Activated CD4-positive, CD25-positive, alpha-beta regulatory T cell treated with anti-CD3 and anti-CD28 coated beads, Interleukin-2, amount 50 U/mL, for 16 hours (primary cell): ENCODE measurements at regions not wholly inside any gene's neighbourhood (a gene's known extent, or its start where the extent isn't known, plus 50 kb on each side); places are given as distances from the start of the nearest gene placed in this dataset.

Source experiments
- DNase-seq: peaks from one replicate; pipeline ENCODE4 v3.0.0-alpha.2; 2020; ENCODE audit warnings: low read depth, low spot score

DNA sequence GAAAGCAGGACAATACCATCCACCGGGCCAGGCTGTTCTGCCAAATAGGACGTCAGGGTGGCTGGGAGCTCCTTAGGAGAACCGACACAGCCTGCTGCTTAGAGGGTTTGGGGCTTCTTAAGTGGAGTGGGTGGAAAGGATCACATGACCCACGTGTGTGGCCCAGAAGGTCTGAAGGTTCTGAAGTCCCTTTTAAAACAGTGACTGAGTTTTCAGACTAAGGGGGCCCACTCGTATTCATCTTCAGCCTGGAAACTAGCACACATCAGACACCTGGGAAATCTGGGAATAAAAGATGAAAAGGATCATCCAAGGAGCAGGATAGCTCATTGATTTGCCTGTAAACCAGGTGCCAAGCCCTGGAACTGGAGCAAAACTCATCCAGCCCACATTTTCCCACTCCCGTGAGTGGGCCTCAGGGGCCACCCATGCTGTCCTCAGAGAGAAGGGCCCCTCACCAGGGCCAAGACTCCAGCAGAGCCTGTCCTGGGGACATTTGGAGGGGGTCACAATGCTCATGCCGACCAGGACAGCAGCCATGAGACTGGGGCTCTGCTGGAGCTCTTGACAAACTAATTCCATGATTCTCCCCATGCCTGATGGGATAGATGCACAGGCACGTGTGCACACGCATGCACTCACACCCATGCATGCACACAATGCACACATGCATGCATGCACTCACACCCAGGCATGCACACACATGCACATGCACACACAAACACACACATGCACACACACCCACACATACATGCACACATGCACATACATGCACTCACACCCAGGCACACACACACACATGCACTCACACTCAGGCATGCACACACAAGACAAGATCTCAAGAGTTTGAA lies 168.8 kb upstream of the PPP2R2D start:
- no peak for DNase-seq

- no peak for DNase-seq
These were observed 168.1 kb upstream of the PPP2R2D start for GRCh38 chr10:131732631-131733127.

- DNase-seq, result no peak
These were observed 167.2 kb upstream of the PPP2R2D start for GRCh38 chr10:131733596-131733995.

DNA sequence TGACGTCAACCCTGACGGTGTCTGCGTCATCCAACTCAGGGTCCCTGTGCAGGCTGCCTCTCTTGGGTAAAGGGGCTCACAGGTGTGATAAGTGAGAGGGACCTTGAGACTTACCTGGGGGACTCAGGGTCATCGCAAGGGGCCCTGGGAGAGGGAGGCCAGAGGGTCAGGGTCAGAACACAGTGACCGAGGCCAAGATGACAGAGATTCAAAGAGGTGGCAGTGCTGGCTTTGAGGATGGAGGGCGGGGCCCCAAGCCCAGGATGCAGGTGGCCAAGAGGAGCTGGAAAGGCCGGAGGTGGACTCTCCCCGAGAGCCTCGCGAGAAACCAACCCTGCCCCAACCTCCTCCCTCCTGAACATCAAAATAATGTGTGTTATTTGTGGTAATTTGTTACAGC lies 165.2 kb upstream of the PPP2R2D start:
- DNase-seq, result no peak

GRCh38 chr10:131736321-131736980 lies 164.4 kb upstream of the PPP2R2D start:
- no peak for DNase-seq

DNA sequence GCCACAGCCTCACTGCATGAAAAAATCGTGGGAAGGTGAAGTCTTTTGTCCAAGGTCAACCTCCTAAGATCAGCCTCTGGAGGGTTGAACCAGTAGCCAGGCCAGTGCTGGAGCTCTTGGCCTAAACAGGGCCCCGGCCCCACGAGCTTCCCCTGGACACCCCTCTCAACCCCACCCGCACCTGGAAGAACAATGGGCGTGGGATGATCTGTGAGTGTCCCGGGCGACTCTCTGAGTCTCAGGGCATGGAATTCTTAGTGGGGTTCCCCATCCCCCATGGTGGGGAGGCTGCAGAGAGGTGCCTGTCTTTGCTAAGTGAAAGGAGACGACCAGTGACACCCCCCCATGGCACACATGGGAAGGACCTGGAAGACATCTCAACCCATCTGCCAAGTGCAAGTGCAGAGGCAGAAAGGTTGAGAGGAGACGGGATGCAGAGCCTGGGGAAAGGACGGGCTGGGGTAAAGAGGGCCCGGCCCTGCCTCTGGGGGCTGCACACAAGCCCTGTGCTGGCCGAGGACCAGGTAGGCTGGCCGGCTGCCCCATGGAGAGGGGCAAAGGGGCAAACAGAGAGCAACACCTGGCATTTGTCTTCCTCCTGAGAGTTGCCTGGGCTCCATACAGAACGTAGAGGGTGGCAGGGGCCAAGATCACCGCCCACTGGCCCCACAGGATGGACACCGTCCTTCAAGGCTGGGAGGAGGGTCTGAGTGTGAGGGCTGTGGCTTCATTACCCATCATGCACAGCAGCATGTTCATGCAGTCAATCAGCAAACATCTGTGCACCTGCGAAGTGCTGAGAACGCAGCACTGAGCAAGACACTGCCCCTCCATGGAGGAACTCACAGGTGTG lies 163.0 kb upstream of the PPP2R2D start:
- DNase-seq, result no peak

- DNase-seq, result no peak
These were observed 162.4 kb upstream of the PPP2R2D start for GRCh38 chr10:131738396-131738735.

GRCh38 chr10:131739206-131739605 lies 161.6 kb upstream of the PPP2R2D start:
- DNase-seq, result no peak

DNA sequence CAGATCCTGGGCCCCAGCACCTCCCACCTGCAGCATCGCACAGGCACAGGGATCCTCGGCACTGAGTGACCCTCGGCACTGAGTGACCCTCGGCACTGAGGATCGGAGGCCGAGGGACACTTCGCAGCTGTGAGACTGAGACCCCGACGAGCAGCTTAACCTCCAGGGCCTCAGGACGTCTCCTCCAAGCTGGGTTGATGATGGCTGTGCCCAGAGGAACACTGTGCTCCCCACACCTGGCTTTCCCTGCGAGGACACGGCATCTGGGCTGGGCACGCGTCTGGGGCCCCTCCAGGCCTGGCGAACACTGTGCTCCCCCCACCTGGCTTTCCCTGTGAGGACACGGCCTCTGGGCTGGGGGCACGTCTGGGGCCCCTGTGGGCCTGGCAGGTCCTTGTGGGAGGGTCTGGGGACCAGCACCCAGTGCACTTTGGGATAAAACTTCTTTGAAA lies 158.3 kb upstream of the PPP2R2D start:
- DNase-seq, result no peak

DNA sequence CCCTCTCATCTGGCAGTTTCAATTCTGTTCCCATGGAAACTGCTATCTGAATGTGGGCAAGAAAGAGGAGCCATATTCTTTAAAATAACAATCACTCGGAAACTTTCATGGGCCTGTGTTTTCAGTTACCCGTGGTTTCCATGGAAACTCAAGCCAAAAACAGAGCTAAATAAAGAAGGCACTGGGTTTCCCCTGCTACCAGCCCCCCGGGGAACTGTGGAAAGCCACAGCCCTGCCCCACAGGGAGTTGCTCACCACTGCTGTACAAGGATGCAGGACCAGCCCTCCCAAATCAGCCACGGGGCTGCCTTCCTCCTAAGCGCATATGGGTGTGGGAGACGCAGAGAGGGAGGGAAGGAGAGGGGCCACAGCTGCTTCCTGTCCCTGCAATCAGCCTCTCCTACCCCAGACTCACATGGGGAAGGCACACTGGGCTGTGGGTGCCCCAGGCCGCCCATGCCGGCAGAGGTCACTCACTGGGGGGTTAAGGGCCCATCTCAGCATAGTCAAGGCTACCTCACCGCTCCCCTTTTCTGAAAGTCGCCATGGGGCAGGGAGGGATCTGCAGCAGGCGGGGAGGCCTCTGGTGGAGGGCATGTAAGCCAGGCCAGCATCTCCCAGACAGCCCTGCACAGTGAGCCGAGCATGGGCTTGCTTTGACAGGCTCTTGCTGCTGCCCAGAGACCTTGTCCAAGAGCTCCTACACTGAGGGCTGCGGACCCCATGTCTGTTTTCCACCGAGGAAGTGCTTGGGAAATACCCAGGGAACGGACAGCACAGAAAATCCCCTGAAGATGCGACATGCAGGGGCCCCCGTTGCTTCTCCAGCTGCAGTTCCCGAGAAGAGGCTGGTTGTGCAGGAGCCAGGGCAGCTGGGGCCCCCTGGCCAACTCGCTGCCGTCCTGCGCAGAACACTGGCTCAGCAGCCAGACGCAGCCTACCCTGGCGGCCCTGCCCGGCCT lies 157.3 kb upstream of the PPP2R2D start:
- no peak for DNase-seq

DNA sequence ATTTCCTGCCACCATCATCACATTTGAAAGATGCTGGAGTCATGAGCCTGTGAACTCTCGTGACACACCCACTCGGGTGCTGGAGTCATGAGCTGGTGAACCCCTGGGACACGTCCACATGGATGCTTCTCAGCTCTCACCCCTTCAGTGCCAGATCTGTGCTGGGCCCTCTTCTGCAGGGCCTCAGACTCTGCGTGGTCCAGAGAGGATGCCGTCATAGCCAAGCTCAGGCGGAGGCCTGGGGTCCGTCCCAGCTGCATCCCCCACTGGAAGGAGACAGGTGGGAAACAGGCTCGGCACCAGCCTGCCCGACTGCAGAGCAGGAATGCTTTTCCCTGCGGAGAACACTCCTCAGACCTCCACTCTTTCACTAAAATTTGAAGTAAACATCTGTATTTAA lies 156.5 kb upstream of the PPP2R2D start:
- DNase-seq, result no peak

GRCh38 chr10:131745591-131745990 lies 155.2 kb upstream of the PPP2R2D start:
- no peak for DNase-seq

DNA sequence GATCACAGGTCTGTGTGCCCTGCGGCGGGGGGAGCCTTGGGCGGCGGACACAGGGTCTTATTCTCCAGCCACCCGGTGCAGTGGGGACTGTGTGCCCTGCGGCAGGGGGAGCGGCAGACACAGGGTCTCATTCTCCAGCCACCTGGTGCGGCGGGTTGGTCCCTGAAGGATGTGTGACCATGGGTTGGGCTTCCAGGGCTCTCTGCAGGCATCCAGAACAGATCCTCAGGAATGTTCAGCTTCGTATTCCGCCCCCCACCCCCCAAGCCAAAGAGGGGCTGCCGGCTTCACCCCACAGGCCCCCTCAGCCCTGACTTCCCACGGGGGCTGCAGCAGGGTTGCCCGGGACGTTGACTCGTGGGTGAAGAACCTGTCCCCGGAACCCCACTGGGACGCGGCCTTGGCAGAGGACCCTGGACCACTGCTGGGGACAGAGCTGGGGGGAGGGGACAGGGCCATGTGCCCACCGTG lies 154.5 kb upstream of the PPP2R2D start:
- DNase-seq, result no peak

DNA sequence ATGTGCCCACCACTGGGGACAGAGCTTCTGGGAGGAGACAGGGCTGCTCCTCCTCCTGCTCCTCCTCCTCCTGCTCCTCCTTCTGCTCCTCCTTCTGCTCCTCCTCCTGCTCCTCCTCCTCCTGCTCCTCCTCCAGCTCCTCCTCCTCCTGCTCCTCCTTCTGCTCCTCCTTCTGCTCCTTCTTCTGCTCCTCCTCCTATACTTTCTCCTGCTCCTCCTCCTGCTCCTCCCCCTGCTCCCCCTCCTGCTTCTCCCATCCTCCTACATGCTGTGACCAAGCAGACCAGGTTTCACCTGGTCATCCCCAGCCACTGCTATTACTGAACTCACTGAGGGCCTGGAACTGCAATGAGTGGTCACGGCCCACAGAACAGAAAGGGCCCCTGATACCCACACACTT lies 154.0 kb upstream of the PPP2R2D start:
- no peak for DNase-seq

GRCh38 chr10:131747251-131747650 lies 153.6 kb upstream of the PPP2R2D start:
- DNase-seq, result no peak

GRCh38 chr10:131747791-131748190 lies 153.0 kb upstream of the PPP2R2D start:
- DNase-seq, result no peak

DNA sequence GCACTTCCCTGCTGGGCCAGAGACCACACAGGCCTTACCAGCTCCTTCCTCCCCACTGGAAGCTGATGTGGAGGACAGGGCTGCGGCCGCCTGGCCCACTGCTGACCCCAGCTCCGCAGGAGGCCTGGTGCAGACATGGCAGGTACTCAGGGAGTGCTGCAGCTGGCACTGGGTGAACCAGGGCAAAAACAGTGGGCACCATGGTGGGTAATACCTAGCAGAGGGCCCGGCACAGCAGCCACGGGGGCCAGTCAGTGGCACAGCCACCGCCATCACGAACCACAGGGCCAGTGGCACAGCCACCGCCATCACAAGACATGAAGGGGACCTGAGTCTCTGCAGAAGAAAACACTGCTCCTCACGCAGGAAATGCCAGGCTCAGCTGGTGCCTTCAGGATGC lies 152.6 kb upstream of the PPP2R2D start:
- no peak for DNase-seq

GRCh38 chr10:131748831-131749766 lies 151.7 kb upstream of the PPP2R2D start:
- DNase-seq, result no peak

DNA sequence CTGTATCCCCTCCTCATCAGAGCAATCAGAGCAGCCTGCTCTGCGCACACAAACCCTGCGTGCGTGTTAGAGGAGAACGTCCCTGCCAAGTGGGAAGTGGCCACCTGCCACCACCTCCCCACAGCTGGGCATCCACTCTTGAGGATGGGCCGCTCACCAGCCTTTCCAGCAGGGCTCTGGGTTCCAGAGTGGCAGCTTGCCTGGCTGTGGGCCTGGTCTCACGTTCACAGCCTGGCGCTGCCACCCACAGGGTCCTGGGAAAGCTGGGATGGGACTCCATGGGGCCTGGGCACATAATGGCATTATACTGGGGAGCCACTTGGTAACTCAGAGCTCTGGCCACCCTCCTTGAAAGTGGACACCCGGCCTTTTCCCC lies 151.1 kb upstream of the PPP2R2D start:
- no peak for DNase-seq
